Testis (tissue), 2 donors: ENCODE measurements at regions not wholly inside any gene's neighbourhood (a gene's known extent, or its start where the extent isn't known, plus 50 kb on each side); places are given as distances from the start of the nearest gene placed in this dataset.

Experiments used
- CTCF ChIP-seq, 3 experiments: fragments of 450-650 bp in 2 of 3; fragments of 200-600 bp in 1 of 3; sonication (generic) in 1 of 3; IDR thresholded peaks; one replicate each; pipeline ENCODE4 v1.5.1; 2016 to 2019; ENCODE audit warnings: antibody characterized with exemption in 3 of 3, mild to moderate bottlenecking in 2 of 3, moderate library complexity in 1 of 3
- POLR2A ChIP-seq: fragments of 450-650 bp; IDR thresholded peaks from one replicate; pipeline ENCODE4 v1.6.1; 2017; ENCODE audit warnings: antibody characterized with exemption, mild to moderate bottlenecking, moderate library complexity

- TF ChIP-seq CTCF (IDR thresholded peaks at IDR 0.05) = no peak
- no peak for TF ChIP-seq POLR2A
These were observed 132.5 kb upstream of the PRLR start for GRCh38 chr5:35362772-35363171.
